Muscle of leg (tissue), 3 donors: ENCODE measurements at regions not wholly inside any gene's neighbourhood (a gene's known extent, or its start where the extent isn't known, plus 50 kb on each side); places are given as distances from the start of the nearest gene placed in this dataset.

Experiments
- DNase-seq: peaks from one replicate; pipeline ENCODE4 v3.0.0; 2013
- H3K27ac ChIP-seq: one replicate; pipeline ENCODE4 v1.5.1; 2013; ENCODE audit warnings: mild to moderate bottlenecking, low read length, control low read depth
- H3K27me3 ChIP-seq: one replicate; pipeline ENCODE4 v1.6.1; 2013; ENCODE audit warnings: low read length; ENCODE audit not compliant: control insufficient read depth, insufficient read depth
- H3K36me3 ChIP-seq: one replicate; pipeline ENCODE4 v1.6.1; 2013; ENCODE audit warnings: low read length; ENCODE audit not compliant: control insufficient read depth, insufficient read depth
- H3K4me1 ChIP-seq: one replicate; pipeline ENCODE4 v1.6.1; 2013; ENCODE audit warnings: low read length; ENCODE audit not compliant: control insufficient read depth, insufficient read depth
- H3K4me3 ChIP-seq: one replicate; pipeline ENCODE4 v1.5.1; 2013; ENCODE audit warnings: low read length, control low read depth
- H3K9me3 ChIP-seq: replicated peaks from 2 replicates; pipeline ENCODE4 v1.6.1; 2013; ENCODE audit warnings: low read depth, low read length; ENCODE audit not compliant: control insufficient read depth
- WGBS: methylation state at CpG from one replicate; pipeline ENCODE4 v1.1.5; 2013; ENCODE audit warnings: missing lambda C conversion rate; ENCODE audit not compliant: insufficient coverage; 5-methylcytosine and 5-hydroxymethylcytosine counted together

DNA sequence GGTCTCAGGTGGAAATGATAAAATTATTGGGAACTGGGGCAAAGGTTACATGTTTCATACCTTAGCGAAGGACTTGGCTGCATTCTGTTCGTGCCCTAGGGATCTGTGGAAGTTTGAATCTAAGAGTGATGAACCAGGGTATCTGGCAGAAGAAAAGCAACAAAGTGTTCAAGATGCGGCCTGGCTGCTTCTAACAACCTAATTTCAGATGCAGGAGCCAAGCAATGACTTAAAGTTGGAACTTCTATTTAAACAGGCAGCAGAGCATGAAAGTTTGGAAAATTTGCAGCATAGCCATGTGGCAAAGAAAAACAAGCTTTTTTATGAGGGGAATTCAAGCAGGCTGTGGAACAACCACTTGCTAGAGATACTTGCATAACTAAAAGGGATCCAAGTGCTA is 73.5 kb downstream of the CD24 start:
- H3K27me3 ChIP-seq: no peaks in the 10 kb centered on the region
- no peak overlapping the region for H3K27ac ChIP-seq
- no peaks in the 10 kb centered on the region for H3K4me1 ChIP-seq
- H3K4me3 ChIP-seq: no peak overlapping the region
- WGBS: 97% methylated on average over 3 of the region's 3 CpGs
- H3K36me3 ChIP-seq: no peaks in the 10 kb centered on the region
- peaks cover 11% of the 10 kb centered on the region for H3K9me3 ChIP-seq
- DNase-seq: no peak

- Histone ChIP-seq H3K4me3 (no peak overlapping the region), H3K9me3 (peaks cover 11% of the 10 kb centered on the region), H3K27me3 (no peaks in the 10 kb centered on the region), H3K27ac (no peak overlapping the region), H3K4me1 (no peaks in the 10 kb centered on the region), H3K36me3 (no peaks in the 10 kb centered on the region)
- DNase-seq: no peak
- no CpG with 5 or more reads among the region's 4 CpGs for WGBS
Observed at GRCh38 chr6:106899697-106900096, 74.8 kb downstream of the CD24 start.

DNA sequence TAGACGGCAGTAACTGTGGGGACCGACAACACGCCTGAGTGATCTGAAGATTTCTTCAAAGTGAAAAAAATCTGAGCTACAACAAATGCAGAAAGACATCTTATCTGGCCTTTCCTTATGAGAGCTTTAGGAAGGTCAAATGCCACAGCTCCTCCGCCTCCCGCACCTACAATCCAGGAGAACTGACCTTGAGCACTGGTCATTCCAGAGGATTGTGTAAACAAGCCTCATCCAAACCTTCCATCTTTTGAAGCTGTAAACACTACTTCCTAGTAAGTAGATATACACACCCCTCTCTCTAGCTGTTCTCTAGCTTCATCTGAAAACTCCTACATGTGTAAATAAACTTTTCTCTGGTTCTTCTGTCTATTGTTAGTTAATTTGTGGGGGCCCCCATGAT is 76.9 kb downstream of the CD24 start:
- H3K9me3 ChIP-seq: peaks cover 11% of the 10 kb centered on the region
- no peak for DNase-seq
- no peaks in the 10 kb centered on the region for H3K36me3 ChIP-seq
- no peak overlapping the region for H3K4me3 ChIP-seq
- no peaks in the 10 kb centered on the region for H3K27me3 ChIP-seq
- no peaks in the 10 kb centered on the region for H3K4me1 ChIP-seq
- 64% methylated on average over 2 of the region's 5 CpGs for WGBS
- no peak overlapping the region for H3K27ac ChIP-seq

DNA sequence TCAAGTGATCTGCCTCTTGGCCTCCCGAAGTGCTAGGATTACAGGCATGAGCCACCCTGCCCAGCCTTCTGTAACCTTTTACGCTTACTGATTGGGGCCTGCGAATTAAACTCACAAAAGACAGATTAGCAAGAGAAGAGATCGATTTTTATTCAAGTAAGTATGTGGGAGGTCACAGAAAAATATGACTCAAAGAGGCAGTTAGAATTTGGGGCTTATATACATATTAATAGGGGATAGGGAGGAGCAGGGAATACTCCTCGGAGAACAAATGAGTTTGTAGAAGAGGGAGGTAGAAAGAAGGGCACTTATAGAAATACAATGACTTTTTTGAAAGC is 78.9 kb downstream of the CD24 start:
- H3K4me3 ChIP-seq: no peak overlapping the region
- no peak overlapping the region for H3K27ac ChIP-seq
- DNase-seq: no peak
- no peaks in the 10 kb centered on the region for H3K4me1 ChIP-seq
- WGBS: 80% methylated on average over 4 of the region's 5 CpGs
- no peaks in the 10 kb centered on the region for H3K27me3 ChIP-seq
- no peaks in the 10 kb centered on the region for H3K36me3 ChIP-seq
- H3K9me3 ChIP-seq: peaks cover 5% of the 10 kb centered on the region

GRCh38 chr6:106894978-106895702 is 79.4 kb downstream of the CD24 start:
- Histone ChIP-seq H3K4me3 (no peak overlapping the region), H3K36me3 (no peaks in the 10 kb centered on the region), H3K4me1 (no peaks in the 10 kb centered on the region), H3K27me3 (no peaks in the 10 kb centered on the region), H3K27ac (no peak overlapping the region), H3K9me3 (no peaks in the 10 kb centered on the region)
- 87% methylated on average over 4 of the region's 6 CpGs for WGBS
- no peak for DNase-seq

GRCh38 chr6:106892186-106892585 is 82.3 kb downstream of the CD24 start:
- no peaks in the 10 kb centered on the region for H3K4me1 ChIP-seq
- no CpG with 5 or more reads among the region's 5 CpGs for WGBS
- no peaks in the 10 kb centered on the region for H3K27me3 ChIP-seq
- H3K4me3 ChIP-seq: no peak overlapping the region
- DNase-seq: no peak
- no peak overlapping the region for H3K27ac ChIP-seq
- H3K36me3 ChIP-seq: no peaks in the 10 kb centered on the region
- no peaks in the 10 kb centered on the region for H3K9me3 ChIP-seq

DNA sequence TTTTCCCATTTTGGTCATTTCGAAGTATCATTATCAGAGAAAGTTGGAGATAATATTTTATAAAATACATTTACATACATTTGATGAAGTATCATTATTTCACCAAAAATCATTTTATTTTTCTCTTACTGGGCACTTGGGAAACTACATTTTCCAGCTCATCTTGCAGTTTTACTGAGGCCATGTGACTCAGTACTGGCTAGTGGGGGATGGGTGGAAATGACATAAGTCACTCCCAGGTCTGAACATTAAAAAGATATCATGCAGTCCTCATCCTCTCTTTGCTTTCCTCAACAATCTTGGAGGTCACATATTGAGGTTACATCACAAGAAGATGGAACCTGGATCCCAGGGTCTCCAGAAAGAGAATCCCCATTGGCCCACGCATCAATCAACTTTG is 84.1 kb downstream of the CD24 start:
- Histone ChIP-seq H3K4me1 (no peaks in the 10 kb centered on the region), H3K9me3 (no peaks in the 10 kb centered on the region), H3K27ac (no peak overlapping the region), H3K4me3 (no peak overlapping the region), H3K36me3 (no peaks in the 10 kb centered on the region), H3K27me3 (no peaks in the 10 kb centered on the region)
- DNase-seq: no peak
- WGBS: no CpG with 5 or more reads among the region's 2 CpGs

DNA sequence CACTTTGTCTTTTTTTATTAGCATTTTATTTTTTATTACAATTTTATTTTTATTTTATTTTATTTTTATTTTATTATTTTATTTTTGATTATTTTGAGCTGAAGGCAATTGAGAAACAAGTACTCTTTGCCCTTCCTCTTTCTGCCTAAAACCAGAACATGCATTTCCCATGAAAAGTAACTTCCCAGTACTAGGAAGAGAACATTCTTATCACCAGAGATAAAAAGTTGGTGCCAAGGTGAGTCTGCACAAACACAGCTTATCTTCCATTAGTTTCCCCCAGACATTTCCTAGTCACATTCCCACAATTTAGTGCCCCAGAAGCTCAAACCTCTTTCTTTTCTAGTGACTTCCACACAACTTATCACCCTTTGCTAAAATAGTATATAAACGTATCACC is 84.8 kb downstream of the CD24 start:
- Histone ChIP-seq H3K27me3 (no peaks in the 10 kb centered on the region), H3K4me1 (no peaks in the 10 kb centered on the region), H3K9me3 (no peaks in the 10 kb centered on the region), H3K4me3 (no peak overlapping the region), H3K27ac (no peak overlapping the region), H3K36me3 (no peaks in the 10 kb centered on the region)
- no peak for DNase-seq
- no CpG with 5 or more reads among the region's 1 CpG for WGBS

DNA sequence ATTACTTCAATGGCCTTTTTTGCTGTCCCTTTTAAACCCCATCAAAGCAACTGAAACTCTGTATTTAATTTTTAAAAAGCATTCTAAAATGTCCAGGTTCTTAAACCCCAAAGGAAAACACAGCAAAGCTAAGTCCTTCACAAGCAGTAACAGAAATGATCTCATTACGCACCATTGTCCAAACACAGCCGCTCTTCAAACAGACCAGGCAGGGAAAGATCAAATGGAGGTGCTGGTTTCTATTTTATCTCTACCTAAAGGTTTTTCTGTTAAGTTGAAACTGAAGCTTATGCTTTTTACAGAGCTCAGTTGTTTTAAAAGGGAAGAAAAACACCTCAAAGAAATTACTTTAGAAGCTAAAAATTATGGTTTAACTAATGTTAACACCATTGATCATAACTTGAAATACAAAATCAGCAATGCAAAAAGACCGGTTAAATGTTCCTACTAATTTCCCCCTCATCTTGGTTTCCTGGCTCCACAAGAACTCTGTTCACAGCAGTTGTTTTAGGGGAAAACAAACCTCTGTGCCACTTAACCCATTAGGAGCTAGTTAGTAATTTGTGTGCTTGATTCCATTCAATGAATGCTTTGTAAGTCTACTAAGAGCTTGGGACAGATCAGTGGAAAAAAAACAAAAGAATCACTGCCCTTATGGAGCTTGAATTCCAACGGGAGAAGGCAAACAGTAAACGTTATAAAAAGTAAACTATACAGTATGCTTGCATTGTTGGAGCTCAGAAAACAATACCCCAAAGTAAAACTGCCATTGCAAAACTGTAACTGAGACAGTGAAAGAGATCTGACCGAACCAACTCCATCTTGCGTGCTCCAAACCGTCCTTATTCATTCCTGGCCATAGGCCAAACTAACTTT is 87.4 kb downstream of the CD24 start:
- no peak for DNase-seq

GRCh38 chr6:106886081-106886843 is 88.3 kb downstream of the CD24 start:
- no peaks in the 10 kb centered on the region for H3K36me3 ChIP-seq
- 90% methylated on average over 2 of the region's 9 CpGs for WGBS
- no peaks in the 10 kb centered on the region for H3K27me3 ChIP-seq
- H3K4me3 ChIP-seq: no peak overlapping the region
- H3K9me3 ChIP-seq: no peaks in the 10 kb centered on the region
- no peaks in the 10 kb centered on the region for H3K4me1 ChIP-seq
- DNase-seq: no peak
- H3K27ac ChIP-seq: no peak overlapping the region

More for the DNA sequence above, 87.4 kb downstream of the CD24 start:
- no peaks in the 10 kb centered on the region for H3K36me3 ChIP-seq
- H3K4me3 ChIP-seq: no peak overlapping the region
- H3K4me1 ChIP-seq: no peaks in the 10 kb centered on the region
- H3K27ac ChIP-seq: no peak overlapping the region
- no CpG with 5 or more reads among the region's 8 CpGs for WGBS
- H3K9me3 ChIP-seq: no peaks in the 10 kb centered on the region
- no peaks in the 10 kb centered on the region for H3K27me3 ChIP-seq
